Activated CD4-positive, CD25-positive, alpha-beta regulatory T cell treated with anti-CD3 and anti-CD28 coated beads, Interleukin-2, amount 50 U/mL, for 16 hours (primary cell): ENCODE measurements at regions not wholly inside any gene's neighbourhood (a gene's known extent, or its start where the extent isn't known, plus 50 kb on each side); places are given as distances from the start of the nearest gene placed in this dataset.
"Not testable (repeated sequence)": the region's sequence is repeated elsewhere in the genome, so short reads cannot be mapped to it uniquely, and the experiment has no call there.

Experiments
- DNase-seq: peaks from one replicate; pipeline ENCODE4 v3.0.0-alpha.2; 2020; ENCODE audit warnings: low read depth, low spot score

GRCh38 chr7:66539264-66539623 is 89.4 kb upstream of the KCTD7 start:
- no peak for DNase-seq

GRCh38 chr7:66539902-66540375 is 88.7 kb upstream of the KCTD7 start:
- no peak for DNase-seq

GRCh38 chr7:66542049-66542448 is 86.6 kb upstream of the KCTD7 start:
- DNase-seq: no peak

- DNase-seq: no peak
Measured at GRCh38 chr7:66542528-66543269, 86.0 kb upstream of the KCTD7 start.

- no peak for DNase-seq
Measured at GRCh38 chr7:66549466-66549865, 79.2 kb upstream of the KCTD7 start.

- DNase-seq: no peak
Measured at GRCh38 chr7:66553001-66553400, 75.7 kb upstream of the KCTD7 start.

GRCh38 chr7:66553675-66554074 is 75.0 kb upstream of the KCTD7 start:
- not testable (repeated sequence) for DNase-seq

- not testable (repeated sequence) for DNase-seq
Measured at GRCh38 chr7:66554291-66554690, 74.4 kb upstream of the KCTD7 start.

- not testable (repeated sequence) for DNase-seq
Measured at GRCh38 chr7:66554842-66555430, 73.7 kb upstream of the KCTD7 start.

GRCh38 chr7:66556177-66556548 is 72.5 kb upstream of the KCTD7 start:
- no peak for DNase-seq

- DNase-seq: no peak
Measured at GRCh38 chr7:66556549-66557213, 72.0 kb upstream of the KCTD7 start.

- DNase-seq: peak; percentile 31
Measured at GRCh38 chr7:66557214-66558200, 71.2 kb upstream of the KCTD7 start.

GRCh38 chr7:66558201-66558641 is 70.5 kb upstream of the KCTD7 start:
- DNase-seq: no peak

- DNase-seq: no peak
Measured at GRCh38 chr7:66558660-66559465, 69.8 kb upstream of the KCTD7 start.

- no peak for DNase-seq
Measured at GRCh38 chr7:66564045-66564444, 64.6 kb upstream of the KCTD7 start.

GRCh38 chr7:66570179-66570578 is 58.5 kb upstream of the KCTD7 start:
- DNase-seq: not testable (repeated sequence)

- DNase-seq: no peak
Measured at GRCh38 chr7:66571568-66571967, 57.1 kb upstream of the KCTD7 start.

- not testable (repeated sequence) for DNase-seq
Measured at GRCh38 chr7:66573782-66574495, 54.7 kb upstream of the KCTD7 start.

- DNase-seq: not testable (repeated sequence)
Measured at GRCh38 chr7:66574768-66575167, 53.9 kb upstream of the KCTD7 start.

GRCh38 chr7:66575398-66575797 is 53.3 kb upstream of the KCTD7 start:
- DNase-seq: no peak
